H1 (cell line): ENCODE measurements at regions not wholly inside any gene's neighbourhood (a gene's known extent, or its start where the extent isn't known, plus 50 kb on each side); places are given as distances from the start of the nearest gene placed in this dataset.

Source experiments
- BCL11A ChIP-seq, 2 experiments: IDR thresholded peaks; one replicate each; pipeline ENCODE4 v1.6.1; 2011; ENCODE audit warnings: low read depth in 2 of 2, low read length in 2 of 2, mild to moderate bottlenecking in 2 of 2
- CHD1 ChIP-seq: IDR thresholded peaks from 2 replicates; pipeline ENCODE4 v1.6.1; 2012; ENCODE audit warnings: low read depth, low read length, improper control_type of control experiment
- EP300 ChIP-seq, 2 experiments: IDR thresholded peaks; 1 replicate in 1 of 2; 2 replicates in 1 of 2; pipeline ENCODE4 v1.6.1; 2011 to 2012; ENCODE audit warnings: low read depth in 2 of 2, low read length in 2 of 2, mild to moderate bottlenecking in 2 of 2, borderline replicate concordance in 1 of 2, inconsistent platforms in 1 of 2, moderate library complexity in 1 of 2
- HDAC2 ChIP-seq, 2 experiments: fragments of 300-600 bp in 1 of 2; sonication (generic) in 1 of 2; IDR thresholded peaks; 2 replicates each; pipeline ENCODE4 v1.6.1; 2011 to 2012; ENCODE audit warnings: low read depth in 2 of 2, low read length in 2 of 2, mild to moderate bottlenecking in 2 of 2, moderate library complexity in 2 of 2, borderline replicate concordance in 1 of 2, inconsistent platforms in 1 of 2
- NRF1 ChIP-seq: IDR thresholded peaks from 2 replicates; pipeline ENCODE4 v1.6.1; 2011; ENCODE audit warnings: mild to moderate bottlenecking, low read depth, low read length, improper control_type of control experiment
- POLR2A ChIP-seq, 2 experiments: IDR thresholded peaks; 1 replicate in 1 of 2; 2 replicates in 1 of 2; pipeline ENCODE4 v1.6.1; 2011; ENCODE audit warnings: low read depth in 2 of 2, low read length in 2 of 2, mild to moderate bottlenecking in 2 of 2; ENCODE audit errors: control extremely low read depth in 1 of 2
- RAD21 ChIP-seq, 2 experiments: IDR thresholded peaks in 1 of 2; conservative IDR thresholded peaks in 1 of 2; 2 replicates each; pipeline ENCODE4 v1.6.1; 2011; ENCODE audit warnings: low read depth in 2 of 2, low read length in 2 of 2, improper control_type of control experiment in 1 of 2, inconsistent platforms in 1 of 2, mild to moderate bottlenecking in 1 of 2, moderate library complexity in 1 of 2
- TF ChIP-seq, protein P1 (sequence below): IDR thresholded peaks from 2 replicates; pipeline ENCODE4 v1.6.1; 2012; ENCODE audit warnings: inconsistent platforms
- TF ChIP-seq, protein P2 (sequence below), 3 experiments: IDR thresholded peaks; 1 replicate in 2 of 3; 2 replicates in 1 of 3; pipeline versions ENCODE4 v1.5.1 to v1.6.1; 2011; ENCODE audit warnings: low read length in 3 of 3, mild to moderate bottlenecking in 3 of 3, inconsistent platforms in 2 of 3, low read depth in 1 of 3, moderate library complexity in 1 of 3; ENCODE audit not compliant: insufficient read depth in 1 of 3; ENCODE audit errors: control extremely low read depth in 1 of 3
- TF ChIP-seq, protein P3 (sequence below): IDR thresholded peaks from 2 replicates; pipeline ENCODE4 v1.6.1; 2011; ENCODE audit warnings: low read length, improper control_type of control experiment

- TF ChIP-seq, protein P1, sequence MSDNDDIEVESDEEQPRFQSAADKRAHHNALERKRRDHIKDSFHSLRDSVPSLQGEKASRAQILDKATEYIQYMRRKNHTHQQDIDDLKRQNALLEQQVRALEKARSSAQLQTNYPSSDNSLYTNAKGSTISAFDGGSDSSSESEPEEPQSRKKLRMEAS = no peak
- TF ChIP-seq BCL11A (IDR thresholded peaks at IDR 0.05; ENCODE audit: low read depth in 2 of 2, low read length in 2 of 2) (no peak), POLR2A (IDR thresholded peaks at IDR 0.05; ENCODE audit: control extremely low read depth in 1 of 2, low read depth in 2 of 2, low read length in 2 of 2) (no peak), CHD1 (no peak), EP300 (IDR thresholded peaks at IDR 0.05; ENCODE audit: borderline replicate concordance in 1 of 2, low read depth in 2 of 2, low read length in 2 of 2) (no peak), NRF1 (no peak), HDAC2 (IDR thresholded peaks at IDR 0.05; ENCODE audit: borderline replicate concordance in 1 of 2, low read depth in 2 of 2, low read length in 2 of 2) (no peak), RAD21 (IDR thresholded peaks at IDR 0.05 in 1 of 2, conservative IDR thresholded peaks at IDR 0.05 in 1 of 2; ENCODE audit: low read depth in 2 of 2, low read length in 2 of 2) (no peak)
- TF ChIP-seq, protein P2, sequence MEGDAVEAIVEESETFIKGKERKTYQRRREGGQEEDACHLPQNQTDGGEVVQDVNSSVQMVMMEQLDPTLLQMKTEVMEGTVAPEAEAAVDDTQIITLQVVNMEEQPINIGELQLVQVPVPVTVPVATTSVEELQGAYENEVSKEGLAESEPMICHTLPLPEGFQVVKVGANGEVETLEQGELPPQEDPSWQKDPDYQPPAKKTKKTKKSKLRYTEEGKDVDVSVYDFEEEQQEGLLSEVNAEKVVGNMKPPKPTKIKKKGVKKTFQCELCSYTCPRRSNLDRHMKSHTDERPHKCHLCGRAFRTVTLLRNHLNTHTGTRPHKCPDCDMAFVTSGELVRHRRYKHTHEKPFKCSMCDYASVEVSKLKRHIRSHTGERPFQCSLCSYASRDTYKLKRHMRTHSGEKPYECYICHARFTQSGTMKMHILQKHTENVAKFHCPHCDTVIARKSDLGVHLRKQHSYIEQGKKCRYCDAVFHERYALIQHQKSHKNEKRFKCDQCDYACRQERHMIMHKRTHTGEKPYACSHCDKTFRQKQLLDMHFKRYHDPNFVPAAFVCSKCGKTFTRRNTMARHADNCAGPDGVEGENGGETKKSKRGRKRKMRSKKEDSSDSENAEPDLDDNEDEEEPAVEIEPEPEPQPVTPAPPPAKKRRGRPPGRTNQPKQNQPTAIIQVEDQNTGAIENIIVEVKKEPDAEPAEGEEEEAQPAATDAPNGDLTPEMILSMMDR (IDR thresholded peaks at IDR 0.05; ENCODE audit: control extremely low read depth in 1 of 3, insufficient read depth in 1 of 3, low read depth in 1 of 3, low read length in 3 of 3) = no peak
- TF ChIP-seq, protein P3, sequence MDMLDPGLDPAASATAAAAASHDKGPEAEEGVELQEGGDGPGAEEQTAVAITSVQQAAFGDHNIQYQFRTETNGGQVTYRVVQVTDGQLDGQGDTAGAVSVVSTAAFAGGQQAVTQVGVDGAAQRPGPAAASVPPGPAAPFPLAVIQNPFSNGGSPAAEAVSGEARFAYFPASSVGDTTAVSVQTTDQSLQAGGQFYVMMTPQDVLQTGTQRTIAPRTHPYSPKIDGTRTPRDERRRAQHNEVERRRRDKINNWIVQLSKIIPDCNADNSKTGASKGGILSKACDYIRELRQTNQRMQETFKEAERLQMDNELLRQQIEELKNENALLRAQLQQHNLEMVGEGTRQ = no peak
These were observed 672.5 kb downstream of the PRELID2 start for GRCh38 chr5:145162626-145163025.
